Thoracic aorta (tissue), 2 donors: ENCODE measurements at regions not wholly inside any gene's neighbourhood (a gene's known extent, or its start where the extent isn't known, plus 50 kb on each side); places are given as distances from the start of the nearest gene placed in this dataset.

Source experiments
- ATAC-seq: fragments of 150-250 bp; one replicate; pipeline ENCODE4 v1.8.0; 2017; ENCODE audit warnings: low read depth; ENCODE audit not compliant: insufficient number of reproducible peaks, low FRiP score
- DNase-seq: peaks from one replicate; pipeline ENCODE4 v3.0.0-alpha.2; 2020; ENCODE audit warnings: low spot score
- H3K27ac ChIP-seq, 2 donors: fragments of 200-600 bp; sonication (generic); 1 replicate in 1 of 2; 2 replicates in 1 of 2; pipeline ENCODE4 v1.5.1; 2016; ENCODE audit warnings: mild to moderate bottlenecking in 2 of 2, moderate library complexity in 2 of 2
- H3K27me3 ChIP-seq: fragments of 200-600 bp; sonication (generic); replicated peaks from 2 replicates; pipeline ENCODE4 v1.6.0; 2016; ENCODE audit warnings: mild to moderate bottlenecking; ENCODE audit not compliant: insufficient read depth
- H3K36me3 ChIP-seq: fragments of 200-600 bp; sonication (generic); one replicate; pipeline ENCODE4 v1.5.1; 2016
- H3K4me1 ChIP-seq, 2 donors: fragments of 200-600 bp; sonication (generic); 1 replicate in 1 of 2; 2 replicates in 1 of 2; pipeline versions ENCODE4 v1.5.1 to v1.6.0; 2016; ENCODE audit warnings: low read depth in 2 of 2, mild to moderate bottlenecking in 1 of 2; ENCODE audit not compliant: control insufficient read depth in 1 of 2
- H3K4me3 ChIP-seq: fragments of 200-600 bp; sonication (generic); 2 replicates; pipeline ENCODE4 v1.5.1; 2016; ENCODE audit warnings: mild to moderate bottlenecking
- H3K9me3 ChIP-seq: fragments of 200-600 bp; sonication (generic); 2 replicates; pipeline ENCODE4 v1.5.1; 2016
- TF ChIP-seq, protein P1 (sequence below): fragments of 200-600 bp; sonication (generic); IDR thresholded peaks from one replicate; pipeline ENCODE4 v1.5.1; 2019; ENCODE audit warnings: antibody characterized with exemption

DNA sequence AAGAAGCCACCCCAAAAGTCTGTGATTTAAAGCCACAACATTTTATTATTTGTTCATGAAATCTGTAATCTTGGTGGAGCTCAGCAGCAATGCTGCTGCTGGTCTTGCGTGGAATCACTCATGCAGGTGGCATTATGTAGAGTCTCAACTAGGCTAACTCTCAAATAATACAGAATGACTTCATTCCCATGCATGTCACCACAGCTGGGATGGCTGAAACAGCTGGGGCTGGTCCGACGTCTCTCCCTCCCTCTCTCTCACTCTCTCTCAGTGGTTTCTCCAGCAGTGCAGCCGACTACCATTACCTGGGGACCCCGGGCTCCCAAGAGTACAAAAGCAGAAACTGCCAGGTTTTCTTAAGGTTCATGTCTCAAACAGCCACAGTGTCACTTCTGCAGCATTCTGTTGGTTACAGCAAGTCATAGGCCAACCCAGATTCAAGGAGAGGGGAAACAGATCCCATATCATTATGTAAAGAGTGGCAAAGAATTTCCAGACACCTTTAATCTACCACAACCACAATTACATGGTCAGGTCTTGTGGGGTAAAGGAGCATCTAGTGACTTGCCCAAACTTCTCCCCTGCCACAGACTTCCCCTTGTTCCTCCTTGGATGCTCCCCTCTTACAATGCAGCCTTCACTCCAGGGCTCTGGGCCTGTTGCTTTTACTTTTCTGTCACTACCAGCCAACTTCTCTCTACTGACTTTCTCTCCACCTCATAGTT is 192.0 kb upstream of the HMGA2 start:
- no peak overlapping the region for H3K4me3 ChIP-seq
- ATAC-seq (no peak), DNase-seq (no peak)
- H3K27me3 ChIP-seq: no peaks in the 10 kb centered on the region
- TF ChIP-seq, protein P1, sequence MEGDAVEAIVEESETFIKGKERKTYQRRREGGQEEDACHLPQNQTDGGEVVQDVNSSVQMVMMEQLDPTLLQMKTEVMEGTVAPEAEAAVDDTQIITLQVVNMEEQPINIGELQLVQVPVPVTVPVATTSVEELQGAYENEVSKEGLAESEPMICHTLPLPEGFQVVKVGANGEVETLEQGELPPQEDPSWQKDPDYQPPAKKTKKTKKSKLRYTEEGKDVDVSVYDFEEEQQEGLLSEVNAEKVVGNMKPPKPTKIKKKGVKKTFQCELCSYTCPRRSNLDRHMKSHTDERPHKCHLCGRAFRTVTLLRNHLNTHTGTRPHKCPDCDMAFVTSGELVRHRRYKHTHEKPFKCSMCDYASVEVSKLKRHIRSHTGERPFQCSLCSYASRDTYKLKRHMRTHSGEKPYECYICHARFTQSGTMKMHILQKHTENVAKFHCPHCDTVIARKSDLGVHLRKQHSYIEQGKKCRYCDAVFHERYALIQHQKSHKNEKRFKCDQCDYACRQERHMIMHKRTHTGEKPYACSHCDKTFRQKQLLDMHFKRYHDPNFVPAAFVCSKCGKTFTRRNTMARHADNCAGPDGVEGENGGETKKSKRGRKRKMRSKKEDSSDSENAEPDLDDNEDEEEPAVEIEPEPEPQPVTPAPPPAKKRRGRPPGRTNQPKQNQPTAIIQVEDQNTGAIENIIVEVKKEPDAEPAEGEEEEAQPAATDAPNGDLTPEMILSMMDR: no peak
- H3K4me1 ChIP-seq: peaks cover 20 to 21% of the 10 kb centered on the region in 2 donors
- no peaks in the 10 kb centered on the region for H3K36me3 ChIP-seq
- no peak overlapping the region for H3K27ac ChIP-seq
- no peaks in the 10 kb centered on the region for H3K9me3 ChIP-seq

DNA sequence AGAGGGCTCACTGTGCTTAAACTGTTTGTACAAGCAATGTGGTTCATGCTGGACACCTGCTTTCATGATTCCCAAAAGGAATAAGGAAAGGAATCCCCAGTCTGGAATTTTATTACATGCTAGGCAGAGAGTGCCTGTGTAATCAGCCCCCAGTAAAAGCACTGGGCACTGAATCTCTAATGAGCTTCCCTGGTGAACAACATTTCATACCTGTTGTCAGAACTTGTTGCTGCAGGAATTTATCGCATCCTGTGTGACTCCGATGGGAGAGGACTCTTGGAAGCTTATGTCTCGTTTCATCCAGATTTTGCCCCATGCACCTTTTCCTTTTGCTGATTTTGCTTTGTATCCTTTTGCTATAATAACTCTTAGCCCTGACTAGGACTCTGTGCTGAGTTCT is 190.2 kb upstream of the HMGA2 start:
- Histone ChIP-seq H3K4me3 (no peak overlapping the region), H3K36me3 (no peaks in the 10 kb centered on the region), H3K9me3 (no peaks in the 10 kb centered on the region), H3K27ac (no peak overlapping the region), H3K27me3 (no peaks in the 10 kb centered on the region), H3K4me1 (peaks cover 20 to 21% of the 10 kb centered on the region in 2 donors)
- ATAC-seq (no peak), DNase-seq (no peak)
- TF ChIP-seq, protein P1: no peak

DNA sequence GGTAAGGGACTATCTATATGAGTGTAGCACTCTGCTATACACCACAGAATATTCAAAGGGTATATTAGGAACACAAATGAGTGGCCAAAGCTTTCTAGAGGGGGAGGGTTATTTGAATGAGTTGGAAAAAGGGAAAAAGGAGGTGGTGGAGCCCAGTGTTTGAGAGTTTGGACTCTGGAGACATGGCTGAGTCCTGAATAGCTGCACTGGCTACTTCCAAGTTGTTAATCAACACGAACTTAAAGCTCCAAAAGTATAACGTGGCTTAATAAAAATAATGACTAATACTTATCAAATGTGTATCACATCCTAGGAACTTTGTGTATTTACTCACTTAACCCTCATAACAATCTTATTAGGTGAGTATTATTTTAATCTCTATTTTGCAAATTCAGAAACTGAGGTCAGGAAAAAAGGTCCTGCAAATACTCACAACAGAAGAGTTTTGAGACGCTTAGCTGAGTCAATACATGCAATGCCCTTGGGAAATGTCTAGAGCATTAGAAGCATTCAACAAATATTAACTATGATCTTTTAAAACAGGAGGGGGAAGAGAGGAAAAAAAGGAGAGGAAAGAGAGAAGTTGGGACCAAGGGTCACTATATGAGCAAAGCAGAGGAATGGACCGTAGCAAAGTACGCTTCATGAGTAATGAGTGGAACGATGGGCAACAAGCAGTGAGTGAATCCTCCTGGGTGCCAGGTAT is 189.5 kb upstream of the HMGA2 start:
- Histone ChIP-seq H3K4me1 (peaks cover 20 to 21% of the 10 kb centered on the region in 2 donors), H3K36me3 (no peaks in the 10 kb centered on the region), H3K4me3 (no peak overlapping the region), H3K27me3 (no peaks in the 10 kb centered on the region), H3K9me3 (no peaks in the 10 kb centered on the region), H3K27ac (no peak overlapping the region)
- DNase-seq: no peak
- TF ChIP-seq, protein P1: no peak
- ATAC-seq: no peak

DNA sequence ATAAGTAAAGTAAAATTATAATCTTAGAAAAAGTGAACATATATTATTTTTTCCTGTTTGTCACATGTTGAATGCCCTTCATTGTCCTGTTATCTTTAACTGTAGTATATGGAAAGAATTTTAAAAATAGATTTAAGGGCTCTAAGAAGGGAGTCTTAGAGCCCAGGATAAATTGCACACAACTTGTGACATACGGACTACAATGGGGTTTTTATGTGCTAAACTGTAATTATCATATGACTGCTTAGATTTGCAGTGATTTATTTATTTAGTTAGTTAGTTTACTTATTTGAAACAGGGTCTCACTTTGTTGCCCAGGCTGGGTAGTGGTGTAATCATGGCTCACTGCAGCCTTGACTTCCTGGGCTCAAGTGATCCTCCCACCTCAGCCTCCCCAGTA is 187.8 kb upstream of the HMGA2 start:
- Histone ChIP-seq H3K27me3 (no peaks in the 10 kb centered on the region), H3K4me3 (no peak overlapping the region), H3K4me1 (peaks cover 11% of the 10 kb centered on the region in 2 donors), H3K36me3 (no peaks in the 10 kb centered on the region), H3K9me3 (no peaks in the 10 kb centered on the region), H3K27ac (no peak overlapping the region)
- TF ChIP-seq, protein P1: no peak
- no peak for DNase-seq
- ATAC-seq: no peak

DNA sequence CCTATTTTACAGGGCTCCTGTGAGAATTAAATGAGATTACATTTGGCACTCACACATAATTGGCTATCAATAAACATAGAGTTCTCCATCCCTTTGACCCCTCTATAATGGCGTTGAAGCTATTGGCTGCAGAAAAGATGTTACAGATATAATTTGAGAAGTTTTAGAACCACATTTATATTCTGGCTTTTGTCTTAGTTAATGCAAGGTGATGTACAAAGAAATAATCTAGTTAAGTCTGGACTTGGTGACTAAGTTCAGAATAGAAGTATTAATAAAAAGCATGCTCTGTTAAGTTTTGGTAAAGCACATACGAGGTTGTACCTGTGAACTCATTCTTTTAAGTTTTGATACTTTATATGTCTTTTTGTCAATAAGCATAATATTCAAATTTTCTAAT is 187.1 kb upstream of the HMGA2 start:
- peaks cover 5 to 6% of the 10 kb centered on the region in 2 donors for H3K4me1 ChIP-seq
- TF ChIP-seq, protein P1: no peak
- ATAC-seq (no peak), DNase-seq (no peak)
- no peaks in the 10 kb centered on the region for H3K27me3 ChIP-seq
- no peaks in the 10 kb centered on the region for H3K36me3 ChIP-seq
- H3K4me3 ChIP-seq: no peak overlapping the region
- no peaks in the 10 kb centered on the region for H3K9me3 ChIP-seq
- H3K27ac ChIP-seq: no peak overlapping the region
